ENCODE measurements at regions not wholly inside any gene's neighbourhood (a gene's known extent, or its start where the extent isn't known, plus 50 kb on each side); places are given as distances from the start of the nearest gene placed in this dataset.

DNA sequence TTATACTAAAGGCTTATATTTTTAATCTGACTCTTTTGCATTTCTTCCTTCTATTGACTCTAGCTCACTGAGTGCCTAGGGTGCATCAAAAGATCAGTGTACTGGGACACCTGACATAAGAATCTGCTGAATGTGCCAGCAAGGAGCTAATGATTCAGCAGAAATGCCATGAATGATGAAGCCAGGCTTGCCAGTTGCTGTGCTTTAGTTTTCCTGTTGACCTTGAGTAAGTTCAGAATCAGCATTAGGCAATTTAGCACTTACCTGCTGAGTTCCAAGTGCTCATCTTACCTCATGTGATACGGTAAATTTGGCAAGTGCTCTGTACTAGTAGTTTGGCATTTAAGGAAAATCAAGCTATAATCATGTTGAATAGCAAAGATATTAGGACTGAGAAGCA lies 523.2 kb upstream of the B3GALT2 start:
- DNase-seq (ENCODE audit: low spot score) = no peak
- intact Hi-C loops (cut with DNase I) = no loop called here

DNA sequence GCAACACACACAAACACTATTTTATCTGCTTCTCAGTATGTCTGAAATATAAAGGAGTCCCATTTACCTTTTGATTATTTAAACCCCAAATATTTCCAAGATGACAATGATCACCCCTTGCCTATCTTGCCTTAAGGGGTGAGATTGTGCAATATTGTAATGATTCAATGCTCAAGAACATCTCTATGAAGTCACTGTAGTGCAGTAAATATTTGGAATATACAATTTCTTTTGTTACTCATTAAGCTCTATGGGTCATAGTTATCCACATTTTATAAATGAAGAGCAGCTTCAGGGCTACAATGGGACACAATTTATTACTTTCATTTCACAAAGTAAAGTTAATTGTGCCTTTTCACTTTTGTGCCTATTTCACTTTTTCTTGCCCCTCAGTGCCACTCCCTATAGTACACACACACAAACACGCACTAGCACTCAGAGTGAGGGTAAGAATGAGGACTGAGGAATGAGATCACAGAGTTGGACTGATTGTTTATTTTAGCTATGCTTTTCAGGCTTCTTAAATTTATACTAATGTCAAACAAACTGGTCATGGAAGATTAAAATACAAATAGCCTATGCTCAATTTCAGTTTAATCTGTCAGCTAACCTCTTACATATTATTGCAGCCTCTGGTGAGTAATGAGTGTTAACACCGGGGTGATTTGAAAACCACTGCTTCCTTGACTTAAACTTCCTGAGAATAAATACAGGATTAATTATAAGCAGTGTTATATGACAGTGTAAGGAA lies 521.0 kb upstream of the B3GALT2 start:
- intact Hi-C loops (cut with DNase I) = no loop called here
- DNase-seq (ENCODE audit: low spot score) = no peak

DNA sequence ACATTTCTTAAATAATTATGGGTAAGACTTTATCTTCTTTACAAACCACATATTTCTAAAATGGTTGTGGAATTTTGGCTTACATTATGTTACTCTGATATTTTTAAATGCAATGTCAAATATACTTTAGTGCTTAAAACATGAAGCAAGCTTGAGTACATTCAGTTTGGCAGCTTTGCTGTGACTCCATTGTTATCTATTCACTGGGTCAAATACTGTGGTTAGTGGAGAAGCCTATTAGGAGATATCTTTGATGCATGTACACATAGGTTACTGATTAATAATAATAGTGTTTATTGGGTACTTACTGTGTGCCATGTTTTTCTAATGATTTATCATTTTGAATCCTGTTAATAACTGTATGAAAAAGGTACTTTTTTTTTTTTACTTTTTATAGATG lies 520.4 kb upstream of the B3GALT2 start:
- DNase-seq (ENCODE audit: low spot score) = no peak
- intact Hi-C loops (cut with DNase I) = no loop called here

DNA sequence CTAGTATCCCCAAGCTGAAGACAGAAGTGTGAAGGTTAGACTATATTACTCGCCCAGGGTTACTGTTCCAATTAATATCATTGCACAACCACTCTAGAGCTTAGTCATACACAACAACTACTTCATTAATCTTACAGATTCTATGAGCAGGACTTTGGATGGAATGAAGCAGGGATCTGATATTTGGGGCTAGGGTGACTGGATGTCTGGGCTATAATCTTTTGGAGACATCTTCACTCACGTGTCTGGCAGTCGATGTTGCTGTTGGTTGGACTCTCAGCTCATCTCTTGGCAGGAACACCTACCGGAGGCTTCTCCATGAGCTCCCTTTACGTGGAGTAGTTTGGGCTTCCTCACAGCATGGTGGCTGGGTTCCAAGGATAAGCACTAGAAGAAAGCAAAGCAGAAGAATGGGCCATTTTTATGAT lies 519.2 kb upstream of the B3GALT2 start:
- intact Hi-C loops (cut with DNase I) = no loop called here
- no peak for DNase-seq (ENCODE audit: low spot score)

DNA sequence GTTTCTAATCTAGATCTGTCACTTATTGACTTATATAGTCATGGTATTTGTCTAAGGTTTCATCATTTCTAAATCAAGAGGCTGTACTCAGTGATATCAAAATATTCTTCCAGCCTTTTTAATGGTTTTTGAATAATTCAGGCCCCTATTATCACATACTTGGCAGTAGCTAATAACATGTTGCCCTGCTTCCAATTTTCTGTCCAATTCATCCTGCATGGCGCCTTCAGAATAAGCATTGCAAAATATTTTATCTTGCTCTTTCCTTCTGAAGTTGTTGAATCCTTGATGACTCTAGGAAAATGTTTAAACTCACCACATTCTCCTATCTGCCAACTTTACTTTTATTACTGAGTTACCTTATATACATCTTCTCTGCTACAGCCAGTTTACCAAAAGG lies 517.2 kb upstream of the B3GALT2 start:
- intact Hi-C loops (cut with DNase I) = no loop called here

DNA sequence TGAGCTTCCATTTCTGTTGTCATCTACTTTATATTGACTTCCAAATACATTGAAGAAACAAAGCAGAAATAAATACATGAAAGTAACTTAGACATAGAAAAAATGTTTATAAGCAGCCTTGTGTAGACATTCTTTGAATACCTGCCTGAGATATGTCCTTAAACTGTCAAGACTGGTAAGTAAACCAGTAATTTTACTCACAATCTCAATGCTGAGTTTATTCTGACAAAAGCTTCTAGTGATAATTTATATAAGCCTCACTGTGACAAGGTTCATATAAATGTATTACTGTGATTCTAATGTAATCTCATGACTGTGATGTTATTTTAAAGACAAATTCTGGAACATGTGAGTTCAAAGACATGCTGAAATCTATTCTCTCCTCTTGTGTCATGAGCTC lies 516.7 kb upstream of the B3GALT2 start:
- intact Hi-C loops (cut with DNase I) = no loop called here
- no peak for DNase-seq (ENCODE audit: low spot score)

More for the DNA sequence above, 517.2 kb upstream of the B3GALT2 start:
- no peak for DNase-seq (ENCODE audit: low spot score)

DNA sequence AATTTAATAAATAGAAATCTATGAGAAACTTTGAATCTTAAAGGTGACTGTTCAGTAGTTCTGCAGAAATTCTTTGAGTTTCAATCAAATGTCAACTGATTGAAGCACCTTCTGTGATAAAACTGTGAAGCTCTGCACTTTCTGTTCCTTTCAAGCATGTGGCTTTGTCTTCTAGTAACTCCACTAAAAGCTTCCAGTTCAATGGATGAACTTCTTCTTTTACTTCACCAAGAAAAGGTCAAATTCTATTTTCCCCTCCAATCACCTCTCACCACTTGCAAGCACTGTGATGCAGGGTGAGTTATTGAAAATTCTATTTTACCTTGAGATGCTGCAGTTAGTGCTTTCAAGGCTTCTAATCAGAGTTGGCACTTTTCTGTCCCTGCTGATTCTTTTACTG lies 515.3 kb upstream of the B3GALT2 start:
- DNase-seq (ENCODE audit: low spot score) = no peak
- intact Hi-C loops (cut with DNase I) = no loop called here

DNA sequence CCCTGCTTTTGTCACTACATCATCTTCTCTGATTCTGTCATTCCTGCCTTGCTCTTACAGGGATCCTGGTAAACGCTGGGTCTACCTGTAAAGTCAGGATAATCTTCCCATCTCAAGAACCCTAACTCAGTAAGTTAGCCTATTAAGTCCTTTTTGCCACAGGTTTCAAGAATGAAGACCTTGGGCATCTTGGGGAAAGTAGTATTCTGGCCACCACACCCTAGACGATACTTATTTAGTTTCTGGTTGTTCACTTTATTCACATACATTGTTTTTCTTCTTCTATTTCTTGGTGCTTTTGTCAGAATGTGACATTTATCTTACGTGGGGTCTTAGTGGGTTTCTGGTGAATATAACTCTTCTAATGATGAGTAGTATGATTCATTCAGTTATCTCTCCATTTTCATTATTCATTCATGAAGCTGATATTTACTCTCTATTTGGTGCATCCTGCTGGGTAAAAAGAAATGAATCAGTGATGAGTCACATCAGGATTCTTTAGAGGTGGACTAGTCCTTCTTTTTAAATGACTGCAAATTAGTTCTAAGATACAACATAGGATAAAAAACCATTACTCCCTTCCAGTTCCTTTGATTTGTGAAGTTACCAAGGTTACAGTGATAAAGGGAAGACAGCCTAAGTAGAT lies 514.4 kb upstream of the B3GALT2 start:
- no peak for DNase-seq (ENCODE audit: low spot score)
- intact Hi-C loops (cut with DNase I) = no loop called here

DNA sequence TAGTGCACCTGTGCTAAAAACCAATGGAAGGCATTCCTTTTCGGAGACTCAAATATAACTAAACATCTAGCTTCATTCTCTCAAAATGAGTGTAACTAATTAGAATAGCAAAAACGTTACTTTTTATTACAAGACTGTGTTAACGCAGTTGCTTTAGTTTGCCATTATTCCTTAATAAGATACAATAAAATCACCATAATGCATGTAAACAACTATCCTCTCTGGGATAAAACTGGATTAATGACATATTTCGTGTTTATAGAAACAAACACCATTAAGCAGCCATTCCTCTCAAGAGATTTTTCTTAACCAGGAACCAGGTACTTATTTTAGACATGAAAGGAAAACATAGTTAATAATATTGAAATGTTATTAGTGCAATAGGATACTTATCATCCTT lies 512.8 kb upstream of the B3GALT2 start:
- no peak for DNase-seq (ENCODE audit: low spot score)
- intact Hi-C loops (cut with DNase I) = no loop called here

DNA sequence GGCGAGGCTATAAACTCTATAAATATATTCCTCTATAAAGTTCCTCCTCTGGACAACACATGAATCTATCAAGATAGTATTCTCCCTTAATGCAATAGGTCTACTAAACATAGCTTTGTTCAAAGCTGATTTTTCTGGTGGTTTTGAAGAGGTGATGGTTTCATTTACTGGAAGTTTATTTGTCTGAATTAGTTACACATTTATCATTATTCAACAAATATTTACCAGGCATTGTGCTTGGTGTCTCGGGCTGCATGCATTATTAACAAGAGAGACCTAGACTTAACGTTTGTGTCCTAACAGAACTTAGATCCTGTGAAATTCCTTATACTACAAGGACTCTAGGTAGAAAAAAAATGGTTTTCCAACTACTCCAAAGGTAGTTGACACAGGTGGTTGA lies 511.4 kb upstream of the B3GALT2 start:
- DNase-seq (ENCODE audit: low spot score) = no peak
- intact Hi-C loops (cut with DNase I) = no loop called here

DNA sequence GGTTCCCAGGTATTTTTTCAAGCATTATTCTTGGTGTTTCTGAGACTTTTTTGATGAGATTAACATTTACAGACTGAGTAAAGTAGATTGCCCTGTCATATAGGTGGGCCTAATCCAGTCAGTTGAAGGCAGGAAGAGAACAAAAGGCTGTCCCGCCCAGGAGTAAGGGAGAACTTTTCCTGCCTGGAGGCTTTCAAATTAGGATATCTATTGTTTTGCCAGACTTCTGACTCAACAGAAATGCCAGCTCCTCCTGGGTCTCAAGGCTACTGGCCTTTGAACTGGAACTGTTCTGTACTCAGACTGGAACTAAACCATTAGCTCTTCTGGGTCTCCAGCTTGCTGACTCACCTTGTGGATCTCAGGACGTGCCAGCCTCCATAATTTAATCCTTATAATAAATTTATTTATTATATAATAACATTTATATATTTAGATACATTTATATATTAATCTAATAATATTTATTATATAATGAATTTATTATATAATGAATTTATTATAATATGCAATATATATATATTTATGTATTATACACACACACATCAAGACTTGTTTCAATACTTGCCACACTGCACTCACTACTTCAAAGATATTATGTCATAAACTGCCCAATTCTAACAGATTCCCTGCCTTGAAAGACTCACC lies 510.8 kb upstream of the B3GALT2 start:
- intact Hi-C loops (cut with DNase I) = no loop called here
- DNase-seq (ENCODE audit: low spot score) = no peak

DNA sequence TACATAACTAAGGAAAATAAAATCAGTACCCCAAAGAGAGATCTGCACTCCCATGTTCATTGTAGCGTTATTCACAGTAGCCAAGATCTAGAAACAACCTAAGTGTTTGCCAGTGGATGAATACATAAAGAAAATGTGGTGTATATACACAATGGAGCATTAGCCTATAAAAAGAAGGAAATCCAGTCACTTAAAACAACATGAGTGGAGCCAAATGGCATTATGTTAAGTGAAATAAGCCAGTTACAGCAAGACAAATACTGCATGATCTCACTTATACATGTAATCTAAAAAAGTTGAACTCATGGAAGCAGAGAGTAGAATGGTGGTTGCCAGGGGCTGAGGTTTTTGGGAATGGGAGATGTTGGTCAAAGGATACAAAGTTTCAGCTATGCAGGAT lies 508.3 kb upstream of the B3GALT2 start:
- intact Hi-C loops (cut with DNase I) = no loop called here
- no peak for DNase-seq (ENCODE audit: low spot score)

DNA sequence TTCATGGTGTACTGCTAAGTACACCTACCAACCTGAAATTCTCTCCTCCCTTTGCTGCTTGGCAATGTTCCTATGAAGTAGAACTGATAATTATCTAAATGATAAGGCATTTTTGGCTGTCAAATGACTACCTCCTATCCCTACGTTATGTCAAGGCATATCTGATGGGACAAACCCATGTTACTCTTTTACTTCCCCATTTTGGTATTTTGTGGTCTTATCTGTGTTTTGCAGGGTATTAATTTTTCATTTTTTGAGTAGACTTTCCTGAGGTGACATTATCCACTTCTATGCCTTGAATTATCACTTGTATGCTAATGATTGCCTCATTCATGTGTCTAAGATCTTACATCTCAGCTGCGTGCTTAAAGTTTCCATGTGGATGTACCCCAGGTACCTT lies 499.6 kb upstream of the B3GALT2 start:
- DNase-seq (ENCODE audit: low spot score) = no peak
- intact Hi-C loops (cut with DNase I) = no loop called here

DNA sequence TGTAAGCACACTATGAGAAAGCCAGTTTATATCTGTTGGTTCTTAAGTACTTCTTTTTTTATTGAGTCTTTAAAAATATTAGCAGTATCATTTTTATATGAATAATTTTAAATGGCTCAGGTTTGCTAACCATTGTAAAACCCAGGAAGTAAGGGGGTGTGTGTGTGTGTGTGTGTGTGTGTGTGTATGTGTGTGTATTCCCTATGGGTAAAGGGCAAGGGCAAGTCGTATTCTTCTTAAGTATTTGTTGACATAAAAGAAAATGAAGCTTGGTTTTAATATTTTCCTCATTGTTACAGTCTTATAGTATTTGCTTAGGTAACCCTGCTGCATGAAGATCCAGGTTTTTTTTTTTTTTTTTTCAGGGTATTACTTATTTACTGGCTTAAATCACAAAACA lies 495.0 kb upstream of the B3GALT2 start:
- intact Hi-C loops (cut with DNase I) = no loop called here
- DNase-seq (ENCODE audit: low spot score) = no peak

DNA sequence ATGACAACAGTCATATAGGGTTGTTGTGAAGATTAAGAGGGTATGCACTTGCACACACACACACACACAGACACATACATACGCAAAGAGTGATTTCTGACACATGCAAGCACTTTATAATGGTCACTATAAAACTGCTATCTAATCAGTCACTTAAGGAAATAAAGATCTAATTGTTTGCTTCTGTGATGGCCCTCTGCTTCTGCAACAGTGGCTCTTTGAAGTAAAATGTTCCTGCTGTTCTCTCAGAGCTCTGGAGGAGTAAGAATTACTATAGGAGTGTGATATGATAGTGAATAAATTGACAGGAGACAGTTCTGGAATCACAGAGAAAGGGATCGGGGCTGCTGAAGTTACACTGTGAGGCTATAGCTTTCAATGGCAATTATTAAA lies 494.5 kb upstream of the B3GALT2 start:
- DNase-seq (ENCODE audit: low spot score) = no peak
- intact Hi-C loops (cut with DNase I) = no loop called here

DNA sequence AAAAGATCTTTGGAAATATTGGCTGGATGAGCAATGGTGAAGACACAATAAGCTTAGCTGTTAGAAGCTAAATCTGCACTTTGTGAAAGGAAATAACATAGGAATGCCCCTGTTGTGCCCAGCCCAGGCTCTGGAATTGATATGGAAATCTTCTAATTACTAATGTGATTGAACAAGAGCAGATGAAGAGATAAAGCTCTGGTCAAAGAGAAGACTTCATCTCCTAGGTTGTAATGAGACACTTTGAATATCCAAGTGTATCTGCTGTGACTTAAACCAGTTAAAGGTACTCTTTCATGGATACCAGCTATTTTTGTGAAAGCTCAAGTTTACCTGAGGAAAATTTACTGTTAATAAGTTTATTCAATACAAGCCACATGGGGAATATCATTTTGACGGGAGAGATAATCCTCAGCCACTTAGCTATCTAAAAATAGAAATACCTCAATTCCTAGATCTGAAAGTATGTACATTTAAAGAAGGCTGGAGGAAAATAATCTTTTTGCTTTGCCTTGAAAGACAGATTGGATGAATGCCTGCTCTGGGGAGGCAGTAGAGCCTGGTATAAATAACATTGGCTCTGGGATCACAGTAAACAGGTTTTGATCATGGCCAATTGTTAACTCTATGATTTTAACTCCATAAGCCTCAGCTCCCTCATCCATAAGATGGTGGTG lies 494.0 kb upstream of the B3GALT2 start:
- DNase-seq (ENCODE audit: low spot score) = no peak
- intact Hi-C loops (cut with DNase I) = no loop called here

DNA sequence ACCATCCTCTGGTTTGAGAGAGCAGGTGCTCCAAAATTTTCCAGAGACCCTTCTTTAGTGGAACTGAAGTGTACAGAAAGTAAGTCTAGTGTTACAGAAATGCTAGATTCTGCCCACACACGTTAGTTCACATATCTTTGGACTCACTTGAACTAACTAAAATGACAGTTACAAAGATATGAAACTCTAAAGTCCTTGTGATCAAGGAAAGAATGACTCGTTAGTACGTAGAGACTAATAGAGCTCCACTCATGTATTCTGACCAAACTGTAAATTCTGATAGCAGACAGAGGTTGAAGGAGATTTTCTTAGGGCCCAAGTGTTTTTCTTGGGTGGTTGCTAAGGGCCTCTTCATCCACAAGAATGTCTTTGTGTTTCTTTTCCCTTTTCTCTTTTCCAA lies 491.5 kb upstream of the B3GALT2 start:
- no peak for DNase-seq (ENCODE audit: low spot score)
- intact Hi-C loops (cut with DNase I) = no loop called here

DNA sequence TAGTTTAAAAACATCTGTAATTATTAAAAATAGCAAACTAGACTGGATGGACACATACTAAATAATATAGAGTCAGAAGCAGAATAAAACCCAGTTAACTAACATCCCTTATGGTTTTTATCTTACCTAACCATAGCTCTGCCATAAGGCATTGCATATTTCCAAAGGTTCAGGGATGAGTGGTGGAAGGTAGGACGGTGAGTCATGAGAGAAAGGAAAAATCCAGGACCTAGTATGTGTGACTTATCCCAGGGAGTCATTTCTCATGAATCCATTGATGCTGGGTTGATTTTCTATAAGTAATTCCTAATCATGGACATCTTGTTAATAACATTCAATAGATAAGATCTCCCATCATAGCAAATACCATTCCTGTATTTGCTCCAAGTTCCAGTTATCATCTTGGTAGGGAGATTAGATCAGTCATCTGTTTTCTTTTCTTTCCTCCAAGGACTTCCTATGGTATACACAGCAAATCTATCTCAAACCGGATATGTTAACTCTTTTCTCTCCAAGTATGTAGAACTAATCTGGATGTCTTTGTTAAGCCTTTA lies 490.7 kb upstream of the B3GALT2 start:
- no peak for DNase-seq (ENCODE audit: low spot score)
- intact Hi-C loops (cut with DNase I) = no loop called here

DNA sequence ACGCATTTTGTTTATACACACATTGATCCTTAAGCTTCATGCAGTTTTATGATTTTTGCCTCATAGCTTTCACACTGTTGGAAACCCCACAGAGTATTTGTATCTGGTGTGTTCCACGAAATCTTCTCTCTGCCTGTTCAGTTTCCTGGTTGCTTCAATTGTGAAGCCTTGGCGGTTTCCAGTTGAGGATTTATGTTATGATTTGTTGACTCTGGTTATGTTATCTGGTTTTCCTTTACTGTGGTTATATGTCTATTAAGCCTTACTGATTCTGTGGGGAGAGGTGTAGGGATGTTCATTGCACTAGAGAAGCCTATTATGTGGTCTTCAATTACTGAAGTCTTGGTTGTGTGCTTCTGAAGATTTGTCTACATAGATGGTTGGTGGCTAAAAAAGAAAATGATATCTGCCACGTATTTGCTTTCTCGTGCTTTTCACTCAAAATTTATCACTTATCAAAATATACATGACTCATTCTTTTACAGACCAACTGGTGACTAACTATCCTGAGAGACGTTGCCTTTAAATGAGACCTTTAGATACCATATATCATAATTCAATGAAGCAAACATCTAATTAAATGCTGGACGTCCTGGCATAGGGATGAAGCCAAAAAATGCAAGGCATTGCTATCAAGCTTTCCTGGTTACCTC lies 488.0 kb upstream of the B3GALT2 start:
- DNase-seq (ENCODE audit: low spot score) = no peak
- intact Hi-C loops (cut with DNase I) = no loop called here

All from posterior vena cava (tissue), 2 donors.